ENCODE measurements at regions not wholly inside any gene's neighbourhood (a gene's known extent, or its start where the extent isn't known, plus 50 kb on each side); places are given as distances from the start of the nearest gene placed in this dataset.

- peaks cover 39% of the 10 kb centered on the region for H3K27me3 ChIP-seq (ENCODE audit: insufficient read depth, low read length)
- H3K9me3 ChIP-seq (ENCODE audit: control insufficient read depth in 1 of 2, insufficient read depth in 1 of 2, low read depth in 1 of 2, low read length in 2 of 2): no peaks in the 10 kb centered on the region
- H3K9ac ChIP-seq (ENCODE audit: low read length): no peak overlapping the region
- ChIA-PET POLR2A (no interaction called here), CTCF (no interaction called here), RAD21 (ENCODE audit: low non-redundant PET in 1 of 2, low total read pairs in 2 of 2, uncharacterized antibody in 2 of 2, unreplicated experiment in 2 of 2) (no interaction called here)
- H3K36me3 ChIP-seq (ENCODE audit: control insufficient read depth in 1 of 2, insufficient read depth in 2 of 2, low read length in 2 of 2): no peaks in the 10 kb centered on the region
- DNase-seq (ENCODE audit: low read depth, low spot score) (no peak), ATAC-seq (no peak)
- H3K79me2 ChIP-seq (ENCODE audit: insufficient read depth, low read length): no peaks in the 10 kb centered on the region
- H2AFZ ChIP-seq (ENCODE audit: low read depth, low read length, poor library complexity, severe bottlenecking): no peak overlapping the region
- no peaks in the 10 kb centered on the region for H3K9me2 ChIP-seq (ENCODE audit: insufficient read depth)
- H3K4me1 ChIP-seq (ENCODE audit: control insufficient read depth in 1 of 2, insufficient read depth in 2 of 2, low read length in 2 of 2): no peaks in the 10 kb centered on the region
- BruUV-seq (replicated peaks): no TSS peak
- no peak overlapping the region for H3K4me2 ChIP-seq (ENCODE audit: low read length)
- H4K20me1 ChIP-seq (ENCODE audit: insufficient read depth): no peaks in the 10 kb centered on the region
- intact Hi-C loops (cut with micrococcal nuclease): no loop called here
- H3K27ac ChIP-seq (ENCODE audit: low read depth, low read length): no peak overlapping the region
- TF ChIP-seq CBX3 (IDR thresholded peaks at IDR 0.05; ENCODE audit: low read depth) (no peak), EGR1 (IDR thresholded peaks at IDR 0.05; ENCODE audit: low read depth) (no peak), CEBPB (IDR thresholded peaks at IDR 0.05; ENCODE audit: low read depth) (no peak), MAX (IDR thresholded peaks at IDR 0.05) (no peak), YY1 (IDR thresholded peaks at IDR 0.05; ENCODE audit: extremely low read depth, insufficient replicate concordance, low read depth, low read length) (no peak), ELF1 (IDR thresholded peaks at IDR 0.05; ENCODE audit: borderline replicate concordance, low read depth) (no peak), REST (IDR thresholded peaks at IDR 0.05; ENCODE audit: low read depth) (no peak), RAD21 (IDR thresholded peaks at IDR 0.05; ENCODE audit: low read depth) (no peak), EZH2 (IDR thresholded peaks at IDR 0.05) (no peak), ATF3 (IDR thresholded peaks at IDR 0.05) (no peak), ZBTB33 (IDR thresholded peaks at IDR 0.05; ENCODE audit: extremely low read depth, insufficient replicate concordance, low read length) (no peak), ZNF274 (IDR thresholded peaks at IDR 0.05; ENCODE audit: low read depth, low read length) (no peak), TCF7L2 (IDR thresholded peaks at IDR 0.05; ENCODE audit: borderline replicate concordance, extremely low read depth, insufficient read depth, insufficient read length) (no peak), SP1 (IDR thresholded peaks at IDR 0.05; ENCODE audit: low read depth) (no peak), JUND (IDR thresholded peaks at IDR 0.05) (no peak), ZFX (IDR thresholded peaks at IDR 0.05) (no peak), SIN3A (IDR thresholded peaks at IDR 0.05; ENCODE audit: low read depth) (no peak)
- H3K4me3 ChIP-seq (replicated peaks in 1 of 2; ENCODE audit: low read depth in 1 of 2, low read length in 2 of 2): no peak overlapping the region
Measured at GRCh38 chr15:59812250-59812870, 123.2 kb upstream of the BNIP2 start.

Measured in HCT116 (cell line).